HUES64 (cell line): ENCODE measurements at regions not wholly inside any gene's neighbourhood (a gene's known extent, or its start where the extent isn't known, plus 50 kb on each side); places are given as distances from the start of the nearest gene placed in this dataset.
"Not testable (repeated sequence)": the region's sequence is repeated elsewhere in the genome, so short reads cannot be mapped to it uniquely, and the experiment has no call there.

ENCODE experiments used
- H3K27ac ChIP-seq: 2 replicates; pipeline ENCODE4 v1.7.0; 2013; ENCODE audit warnings: low read depth, low read length, inconsistent platforms
- H3K27me3 ChIP-seq: 2 replicates; pipeline ENCODE4 v1.6.1; 2013; ENCODE audit warnings: mild to moderate bottlenecking, low read length; ENCODE audit not compliant: insufficient read depth
- H3K36me3 ChIP-seq: 2 replicates; pipeline ENCODE4 v1.6.1; 2013; ENCODE audit warnings: mild to moderate bottlenecking, low read length; ENCODE audit not compliant: insufficient read depth
- H3K4me1 ChIP-seq: 2 replicates; pipeline ENCODE4 v1.6.1; 2013; ENCODE audit warnings: mild to moderate bottlenecking, low read length, moderate library complexity; ENCODE audit not compliant: insufficient read depth
- H3K4me3 ChIP-seq: 2 replicates; pipeline ENCODE4 v1.5.1; 2013; ENCODE audit warnings: mild to moderate bottlenecking, low read length, moderate library complexity
- H3K9ac ChIP-seq: 2 replicates; pipeline ENCODE4 v1.6.1; 2013; ENCODE audit warnings: mild to moderate bottlenecking, low read depth, low read length
- H3K9me3 ChIP-seq: 2 replicates; pipeline ENCODE4 v1.6.1; 2013; ENCODE audit warnings: low read depth, low read length; ENCODE audit not compliant: insufficient read depth
- WGBS: fragments of 150-250, 120-280 bp; methylation state at CpG from one replicate; pipeline ENCODE4 v1.1.7; 2013; ENCODE audit warnings: missing lambda C conversion rate; 5-methylcytosine and 5-hydroxymethylcytosine counted together

GRCh38 chr18:59848002-59848401 is 51.8 kb upstream of the PMAIP1 start:
- Histone ChIP-seq H3K36me3 (no peaks in the 10 kb centered on the region), H3K4me1 (no peaks in the 10 kb centered on the region), H3K27ac (no peak overlapping the region), H3K9me3 (no peaks in the 10 kb centered on the region), H3K4me3 (no peak overlapping the region), H3K9ac (no peak overlapping the region), H3K27me3 (no peaks in the 10 kb centered on the region)
- 90% methylated on average over 4 of the region's 4 CpGs for WGBS

- H3K36me3 ChIP-seq, H3K27me3 ChIP-seq, H3K9me3 ChIP-seq, H3K4me3 ChIP-seq, H3K9ac ChIP-seq, H3K4me1 ChIP-seq, H3K27ac ChIP-seq: not testable (repeated sequence)
- 92% methylated on average over 5 of the region's 5 CpGs for WGBS
Observed at GRCh38 chr18:59847491-59847846, 52.3 kb upstream of the PMAIP1 start.

GRCh38 chr18:59846814-59847490 is 52.8 kb upstream of the PMAIP1 start:
- no peak overlapping the region for H3K27ac ChIP-seq
- H3K36me3 ChIP-seq = no peaks in the 10 kb centered on the region
- no peak overlapping the region for H3K9ac ChIP-seq
- no peaks in the 10 kb centered on the region for H3K4me1 ChIP-seq
- no peak overlapping the region for H3K4me3 ChIP-seq
- no peaks in the 10 kb centered on the region for H3K9me3 ChIP-seq
- 88% methylated on average over 9 of the region's 9 CpGs for WGBS
- no peaks in the 10 kb centered on the region for H3K27me3 ChIP-seq

- H3K36me3 ChIP-seq = no peaks in the 10 kb centered on the region
- no peak overlapping the region for H3K4me3 ChIP-seq
- no peak overlapping the region for H3K27ac ChIP-seq
- no peaks in the 10 kb centered on the region for H3K27me3 ChIP-seq
- no peaks in the 10 kb centered on the region for H3K9me3 ChIP-seq
- 93% methylated on average over 4 of the region's 4 CpGs for WGBS
- no peaks in the 10 kb centered on the region for H3K4me1 ChIP-seq
- no peak overlapping the region for H3K9ac ChIP-seq
Observed at GRCh38 chr18:59842947-59843346, 56.8 kb upstream of the PMAIP1 start.

- no peaks in the 10 kb centered on the region for H3K9me3 ChIP-seq
- H3K27me3 ChIP-seq = no peaks in the 10 kb centered on the region
- H3K4me1 ChIP-seq = peaks cover 11% of the 10 kb centered on the region
- H3K9ac ChIP-seq = no peak overlapping the region
- no peak overlapping the region for H3K4me3 ChIP-seq
- H3K27ac ChIP-seq = no peak overlapping the region
- H3K36me3 ChIP-seq = no peaks in the 10 kb centered on the region
- WGBS = 90% methylated on average over 4 of the region's 5 CpGs
Observed at GRCh38 chr18:59839931-59840685, 59.7 kb upstream of the PMAIP1 start.

- H3K4me3 ChIP-seq = no peak overlapping the region
- H3K27me3 ChIP-seq = no peaks in the 10 kb centered on the region
- no peaks in the 10 kb centered on the region for H3K9me3 ChIP-seq
- H3K9ac ChIP-seq = no peak overlapping the region
- 81% methylated on average over 2 of the region's 2 CpGs for WGBS
- no peak overlapping the region for H3K27ac ChIP-seq
- H3K36me3 ChIP-seq = no peaks in the 10 kb centered on the region
- H3K4me1 ChIP-seq = peaks cover 19% of the 10 kb centered on the region
Observed at GRCh38 chr18:59839246-59839645, 60.5 kb upstream of the PMAIP1 start.

GRCh38 chr18:59837586-59837985 is 62.2 kb upstream of the PMAIP1 start:
- Histone ChIP-seq H3K36me3 (no peaks in the 10 kb centered on the region), H3K9me3 (no peaks in the 10 kb centered on the region), H3K4me1 (peaks cover 28% of the 10 kb centered on the region), H3K4me3 (no peak overlapping the region), H3K9ac (no peak overlapping the region), H3K27ac (no peak overlapping the region), H3K27me3 (no peaks in the 10 kb centered on the region)
- 28% methylated on average over 7 of the region's 7 CpGs for WGBS

GRCh38 chr18:59835605-59836379 is 64.0 kb upstream of the PMAIP1 start:
- Histone ChIP-seq H3K4me3 (no peak overlapping the region), H3K9me3 (no peaks in the 10 kb centered on the region), H3K36me3 (no peaks in the 10 kb centered on the region), H3K27me3 (no peaks in the 10 kb centered on the region), H3K4me1 (peaks cover 28% of the 10 kb centered on the region), H3K27ac (peak overlapping the region; percentile 19; the same call in 1 of the 2 replicates), H3K9ac (no peak overlapping the region)
- WGBS = 61% methylated on average over 13 of the region's 13 CpGs

GRCh38 chr18:59834267-59834666 is 65.5 kb upstream of the PMAIP1 start:
- no peaks in the 10 kb centered on the region for H3K27me3 ChIP-seq
- no peaks in the 10 kb centered on the region for H3K36me3 ChIP-seq
- H3K27ac ChIP-seq = no peak overlapping the region; the same call in 1 of the 2 replicates
- no peak overlapping the region for H3K9ac ChIP-seq
- H3K4me3 ChIP-seq = no peak overlapping the region
- whole genome bisulfite sequencing = 62% methylated on average over 3 of the region's 3 CpGs
- H3K9me3 ChIP-seq = no peaks in the 10 kb centered on the region
- peaks cover 28% of the 10 kb centered on the region for H3K4me1 ChIP-seq

- no peaks in the 10 kb centered on the region for H3K27me3 ChIP-seq
- 87% methylated on average over 3 of the region's 3 CpGs for WGBS
- peaks cover 28% of the 10 kb centered on the region for H3K4me1 ChIP-seq
- no peak overlapping the region for H3K4me3 ChIP-seq
- no peaks in the 10 kb centered on the region for H3K9me3 ChIP-seq
- no peak overlapping the region for H3K9ac ChIP-seq
- H3K36me3 ChIP-seq = no peaks in the 10 kb centered on the region
- H3K27ac ChIP-seq = no peak overlapping the region
Observed at GRCh38 chr18:59833785-59834184, 66.0 kb upstream of the PMAIP1 start.

- Histone ChIP-seq H3K27me3 (no peaks in the 10 kb centered on the region), H3K9me3 (no peaks in the 10 kb centered on the region), H3K9ac (no peak overlapping the region), H3K27ac (no peak overlapping the region), H3K36me3 (no peaks in the 10 kb centered on the region), H3K4me1 (no peaks in the 10 kb centered on the region), H3K4me3 (no peak overlapping the region)
- WGBS = 51% methylated on average over 12 of the region's 12 CpGs
Observed at GRCh38 chr18:59823596-59824195, 76.1 kb upstream of the PMAIP1 start.
